HS-27A (cell line): ENCODE measurements at regions not wholly inside any gene's neighbourhood (a gene's known extent, or its start where the extent isn't known, plus 50 kb on each side); places are given as distances from the start of the nearest gene placed in this dataset.

Experiments used
- DNase-seq: peaks from one replicate; pipeline ENCODE4 v3.0.0-alpha.2; 2012; ENCODE audit warnings: low read depth, missing footprints

GRCh38 chr11:116473206-116473769 is 299.5 kb downstream of the BUD13 start:
- DNase-seq = no peak

- no peak for DNase-seq
Measured at GRCh38 chr11:116472651-116473050, 300.1 kb downstream of the BUD13 start.

GRCh38 chr11:116471608-116472256 is 301.1 kb downstream of the BUD13 start:
- no peak for DNase-seq

GRCh38 chr11:116468699-116469098 is 304.1 kb downstream of the BUD13 start:
- DNase-seq = no peak

GRCh38 chr11:116467823-116468222 is 305.0 kb downstream of the BUD13 start:
- no peak for DNase-seq

- no peak for DNase-seq
Measured at GRCh38 chr11:116466801-116467200, 306.0 kb downstream of the BUD13 start.

- DNase-seq = no peak
Measured at GRCh38 chr11:116466191-116466590, 306.6 kb downstream of the BUD13 start.

GRCh38 chr11:116465056-116465455 is 307.7 kb downstream of the BUD13 start:
- DNase-seq = no peak

GRCh38 chr11:116461789-116462188 is 311.0 kb downstream of the BUD13 start:
- no peak for DNase-seq

GRCh38 chr11:116460156-116460920 is 312.4 kb downstream of the BUD13 start:
- no peak for DNase-seq

- no peak for DNase-seq
Measured at GRCh38 chr11:116459185-116460045, 313.4 kb downstream of the BUD13 start.

GRCh38 chr11:116458546-116458945 is 314.2 kb downstream of the BUD13 start:
- no peak for DNase-seq

- no peak for DNase-seq
Measured at GRCh38 chr11:116457336-116458007, 315.3 kb downstream of the BUD13 start.

GRCh38 chr11:116454951-116455350 is 317.8 kb downstream of the BUD13 start:
- no peak for DNase-seq

- no peak for DNase-seq
Measured at GRCh38 chr11:116454020-116454645, 318.7 kb downstream of the BUD13 start.

GRCh38 chr11:116452461-116452860 is 320.3 kb downstream of the BUD13 start:
- no peak for DNase-seq

GRCh38 chr11:116449522-116449921 is 323.3 kb downstream of the BUD13 start:
- no peak for DNase-seq

- DNase-seq = no peak
Measured at GRCh38 chr11:116446048-116446941, 326.5 kb downstream of the BUD13 start.

- no peak for DNase-seq
Measured at GRCh38 chr11:116445108-116446047, 327.4 kb downstream of the BUD13 start.
